GM23338 (cell line): ENCODE measurements at regions not wholly inside any gene's neighbourhood (a gene's known extent, or its start where the extent isn't known, plus 50 kb on each side); places are given as distances from the start of the nearest gene placed in this dataset.

Experiments
- ATAC-seq: fragments of 200-7000 bp; cut with Tn5 transposase; 3 replicates; pipeline ENCODE4 v1.9.1; 2020
- DNase-seq: peaks from one replicate; pipeline ENCODE4 v3.0.0-alpha.2; 2015; ENCODE audit warnings: low spot score
- H2AFZ ChIP-seq: fragments of 200-600 bp; sonication (generic); 2 replicates; pipeline ENCODE4 v1.8.0; 2016; ENCODE audit warnings: antibody characterized with exemption, mild to moderate bottlenecking, moderate library complexity
- H3F3A ChIP-seq: fragments of 200-600 bp; sonication (generic); replicated peaks from 2 replicates; pipeline ENCODE4 v1.8.0; 2017; ENCODE audit warnings: antibody characterized with exemption, mixed run types, low read depth
- H3K27ac ChIP-seq: fragments of 200-600 bp; sonication (generic); 2 replicates; pipeline ENCODE4 v1.6.1; 2016; ENCODE audit warnings: low read depth
- H3K27me3 ChIP-seq: fragments of 200-600 bp; sonication (generic); 2 replicates; pipeline ENCODE4 v1.8.0; 2016; ENCODE audit warnings: mild to moderate bottlenecking, mixed run types, moderate library complexity; ENCODE audit not compliant: insufficient read depth
- H3K36me3 ChIP-seq: fragments of 200-600 bp; sonication (generic); 2 replicates; pipeline ENCODE4 v1.8.0; 2016; ENCODE audit warnings: mild to moderate bottlenecking; ENCODE audit not compliant: insufficient read depth
- H3K4me1 ChIP-seq: fragments of 200-600 bp; sonication (generic); 2 replicates; pipeline ENCODE4 v1.8.0; 2016; ENCODE audit warnings: mild to moderate bottlenecking, moderate library complexity; ENCODE audit not compliant: insufficient read depth
- H3K4me2 ChIP-seq: fragments of 200-600 bp; sonication (generic); 2 replicates; pipeline ENCODE4 v1.7.1; 2017; ENCODE audit warnings: mixed run types
- H3K4me3 ChIP-seq: fragments of 200-600 bp; sonication (generic); 2 replicates; pipeline ENCODE4 v1.6.1; 2016; ENCODE audit warnings: mixed run types
- H3K79me2 ChIP-seq: fragments of 200-600 bp; sonication (generic); replicated peaks from 2 replicates; pipeline ENCODE4 v1.8.0; 2017; ENCODE audit warnings: mild to moderate bottlenecking; ENCODE audit not compliant: insufficient read depth
- H3K9me2 ChIP-seq: fragments of 200-600 bp; sonication (generic); 2 replicates; pipeline ENCODE4 v1.8.0; 2017; ENCODE audit not compliant: insufficient read depth
- H4K20me1 ChIP-seq: fragments of 200-600 bp; sonication (generic); replicated peaks from 2 replicates; pipeline ENCODE4 v1.8.0; 2017; ENCODE audit warnings: mild to moderate bottlenecking; ENCODE audit not compliant: insufficient read depth
- H3K27ac Mint-ChIP-seq: 2 replicates; pipeline ENCODE4 v1.8.0; 2020; ENCODE audit warnings: inconsistent platforms, mild to moderate bottlenecking, moderate library complexity, mixed read lengths
- H3K27me3 Mint-ChIP-seq: 3 replicates; pipeline ENCODE4 v1.8.0; 2022; ENCODE audit warnings: low read depth, mild to moderate bottlenecking, moderate library complexity, mixed read lengths, inconsistent platforms; ENCODE audit not compliant: insufficient read depth, poor library complexity
- H3K36me3 Mint-ChIP-seq: 3 replicates; pipeline ENCODE4 v1.8.0; 2021; ENCODE audit warnings: low read depth, mild to moderate bottlenecking, inconsistent platforms, moderate library complexity, mixed read lengths
- H3K4me1 Mint-ChIP-seq: 3 replicates; pipeline ENCODE4 v1.8.0; 2020; ENCODE audit warnings: mild to moderate bottlenecking, inconsistent platforms, mixed read lengths
- H3K4me3 Mint-ChIP-seq: 3 replicates; pipeline ENCODE4 v1.8.0; 2021; ENCODE audit warnings: moderate library complexity, mild to moderate bottlenecking, inconsistent platforms, mixed read lengths
- H3K9me3 Mint-ChIP-seq: 3 replicates; pipeline ENCODE4 v1.8.0; 2020; ENCODE audit warnings: moderate library complexity, mild to moderate bottlenecking, inconsistent platforms, mixed read lengths
- CREB1 ChIP-seq: fragments of 250-450 bp; sonication (Bioruptor Pico); IDR thresholded peaks from 2 replicates; pipeline ENCODE4 v1.5.0; 2020; ENCODE audit warnings: low read depth, mild to moderate bottlenecking, moderate library complexity
- CTCF ChIP-seq, 2 experiments: fragments of 200-600 bp in 1 of 2; sonication (generic) in 1 of 2; conservative IDR thresholded peaks; 2 replicates each; pipeline versions ENCODE4 v1.5.1 to v1.6.1; 2016 to 2017; ENCODE audit warnings: antibody characterized with exemption in 2 of 2, low read depth in 2 of 2, mild to moderate bottlenecking in 2 of 2, moderate library complexity in 1 of 2
- ETS1 ChIP-seq: IDR thresholded peaks from 2 replicates; pipeline ENCODE4 v1.6.1; 2016; ENCODE audit warnings: antibody characterized with exemption
- NANOG ChIP-seq: IDR thresholded peaks from 2 replicates; pipeline ENCODE4 v1.6.1; 2016; ENCODE audit warnings: antibody characterized with exemption, borderline replicate concordance
- ZNF114 ChIP-seq: fragments of 250-450 bp; sonication (Bioruptor Pico); IDR thresholded peaks from 2 replicates; pipeline ENCODE4 v1.5.0; 2020; ENCODE audit warnings: mild to moderate bottlenecking, moderate library complexity
- ZNF462 ChIP-seq: fragments of 250-450 bp; sonication (Bioruptor Pico); IDR thresholded peaks from 2 replicates; pipeline ENCODE4 v1.5.0; 2020; ENCODE audit warnings: mild to moderate bottlenecking, moderate library complexity

GRCh38 chr1:175894581-175894980 lies 151.2 kb upstream of the TNR start:
- ATAC-seq (no peak), DNase-seq (no peak)
- peaks cover 6% of the 10 kb centered on the region; the same call in 1 of the 2 replicates for H4K20me1 ChIP-seq
- H3K79me2 ChIP-seq = no peaks in the 10 kb centered on the region
- no peak overlapping the region for H3K4me2 ChIP-seq
- H3K4me1 ChIP-seq = no peaks in the 10 kb centered on the region
- H3K27ac ChIP-seq = no peak overlapping the region
- Mint-ChIP-seq H3K9me3 (peaks cover 2% of the 10 kb centered on the region; the same call in 2 of the 3 replicates), H3K4me1 (no peaks in the 10 kb centered on the region), H3K27me3 (peaks cover 82% of the 10 kb centered on the region), H3K4me3 (no peak overlapping the region), H3K27ac (no peak overlapping the region), H3K36me3 (no peaks in the 10 kb centered on the region)
- TF ChIP-seq CTCF (conservative IDR thresholded peaks at IDR 0.05; ENCODE audit: low read depth in 2 of 2) = no peak
- H3K9me2 ChIP-seq = no peaks in the 10 kb centered on the region
- H3K36me3 ChIP-seq = no peaks in the 10 kb centered on the region
- H3F3A ChIP-seq = no peaks in the 10 kb centered on the region
- H3K4me3 ChIP-seq = no peak overlapping the region
- peaks cover 98% of the 10 kb centered on the region for H3K27me3 ChIP-seq
- H2AFZ ChIP-seq = no peak overlapping the region

- TF ChIP-seq ETS1 = no peak
- no peak for TF ChIP-seq CREB1 (CRISPR knock-in tag)
- no peak for TF ChIP-seq ZNF114 (CRISPR knock-in tag)
- TF ChIP-seq ZNF462 = no peak
- no peak for TF ChIP-seq NANOG
- no peaks in the 10 kb centered on the region for H3K79me2 ChIP-seq
- H4K20me1 ChIP-seq = 0 out of 2 replicates have a peak, but pooled peaks cover 2% of the 10 kb centered on the region
- H3K4me2 ChIP-seq = no peak overlapping the region
- H3K27me3 ChIP-seq = peaks cover 98% of the 10 kb centered on the region
- no peaks in the 10 kb centered on the region for H3K36me3 ChIP-seq
- H3K9me2 ChIP-seq = no peaks in the 10 kb centered on the region
- Mint-ChIP-seq H3K9me3 (peaks cover 2% of the 10 kb centered on the region; the same call in 2 of the 3 replicates), H3K27ac (no peak overlapping the region), H3K4me1 (peaks cover 7% of the 10 kb centered on the region), H3K27me3 (peaks cover 81% of the 10 kb centered on the region), H3K36me3 (no peaks in the 10 kb centered on the region), H3K4me3 (no peak overlapping the region)
- no peak overlapping the region for H3K4me3 ChIP-seq
- H3F3A ChIP-seq = no peaks in the 10 kb centered on the region
- ATAC-seq (no peak), DNase-seq (no peak)
- no peak overlapping the region for H2AFZ ChIP-seq
- no peaks in the 10 kb centered on the region for H3K4me1 ChIP-seq
- no peak overlapping the region for H3K27ac ChIP-seq
These were observed 149.8 kb upstream of the TNR start for GRCh38 chr1:175893192-175893591.
